ENCODE measurements at regions not wholly inside any gene's neighbourhood (a gene's known extent, or its start where the extent isn't known, plus 50 kb on each side); places are given as distances from the start of the nearest gene placed in this dataset.
A peak's percentile ranks its signal among the peaks of the same experiment; 100 is the strongest.

GRCh38 chr1:68308034-68308433 is 75.7 kb upstream of the WLS start:
- 0 out of 2 replicates have a peak, but pooled peaks cover 7% of the 10 kb centered on the region for H3K4me1 ChIP-seq (ENCODE audit: insufficient read depth, low read length)
- ChIA-PET POLR2A (ENCODE audit: unreplicated experiment) (no interaction called here), CTCF (no interaction called here)
- no TSS peak for BruUV-seq (replicated peaks)
- ATAC-seq (no peak), DNase-seq (no peak)
- H2AFZ ChIP-seq (ENCODE audit: low read length): no peak overlapping the region
- H3F3A ChIP-seq (ENCODE audit: low read length, unreplicated experiment): no peaks in the 10 kb centered on the region
- H3K79me2 ChIP-seq (ENCODE audit: low read length): no peaks in the 10 kb centered on the region
- no peak overlapping the region for H3K4me3 ChIP-seq (ENCODE audit: low read length)
- H3K9ac ChIP-seq (ENCODE audit: low read length): no peak overlapping the region
- H3K36me3 ChIP-seq (ENCODE audit: low read depth, low read length): no peaks in the 10 kb centered on the region
- no peaks in the 10 kb centered on the region for H3K27me3 ChIP-seq (ENCODE audit: low read length)
- no peak overlapping the region for H3K4me2 ChIP-seq (ENCODE audit: low read length)
- intact Hi-C loops (cut with micrococcal nuclease): no loop called here
- no peak for TF ChIP-seq EZH2 (IDR thresholded peaks at IDR 0.05; ENCODE audit: low read length, unreplicated experiment)
- no peaks in the 10 kb centered on the region for H3K9me2 ChIP-seq (replicated peaks; ENCODE audit: low read length)
- no peaks in the 10 kb centered on the region for H4K20me1 ChIP-seq (ENCODE audit: low read length)
- no peaks in the 10 kb centered on the region for H3K9me3 ChIP-seq (ENCODE audit: low read length)
- no peak overlapping the region for H3K27ac ChIP-seq (ENCODE audit: low read length)

GRCh38 chr1:68307378-68307787 is 75.1 kb upstream of the WLS start:
- peak; percentile 54 for DNase-seq
- intact Hi-C loops (cut with micrococcal nuclease): no loop called here
- H3K9me3 ChIP-seq (ENCODE audit: low read length): no peaks in the 10 kb centered on the region

GRCh38 chr1:68301471-68302001 is 69.2 kb upstream of the WLS start:
- peak; percentile 82 for DNase-seq
- no peak for TF ChIP-seq CTCF (conservative IDR thresholded peaks at IDR 0.05; ENCODE audit: low read depth, low read length)
- TF ChIP-seq EZH2phosphoT487 (IDR thresholded peaks at IDR 0.05; ENCODE audit: borderline replicate concordance, low read length): no peak
- TF ChIP-seq EZH2 (IDR thresholded peaks at IDR 0.05; ENCODE audit: low read length, unreplicated experiment): no peak
- no peak overlapping the region for H3K27ac ChIP-seq (ENCODE audit: low read length)
- H2AFZ ChIP-seq (ENCODE audit: low read length): no peak overlapping the region
- H3K79me2 ChIP-seq (ENCODE audit: low read length): no peaks in the 10 kb centered on the region
- H3K4me1 ChIP-seq (ENCODE audit: insufficient read depth, low read length): peaks cover 13% of the 10 kb centered on the region; the same call in 1 of the 2 replicates
- H3K4me3 ChIP-seq (ENCODE audit: low read length): no peak overlapping the region
- H3K9ac ChIP-seq (ENCODE audit: low read length): no peak overlapping the region
- H3K9me3 ChIP-seq (ENCODE audit: low read length): no peaks in the 10 kb centered on the region
- intact Hi-C loops (cut with micrococcal nuclease): no loop called here
- no peaks in the 10 kb centered on the region for H3F3A ChIP-seq (ENCODE audit: low read length, unreplicated experiment)
- no peaks in the 10 kb centered on the region for H4K20me1 ChIP-seq (ENCODE audit: low read length)
- no peak overlapping the region for H3K4me2 ChIP-seq (ENCODE audit: low read length)
- H3K36me3 ChIP-seq (ENCODE audit: low read depth, low read length): no peaks in the 10 kb centered on the region
- H3K27me3 ChIP-seq (ENCODE audit: low read length): no peaks in the 10 kb centered on the region
- POLR2A ChIA-PET (ENCODE audit: unreplicated experiment): no interaction called here
- CTCF ChIA-PET: no interaction called here
- peak; percentile 64 for ATAC-seq
- BruUV-seq (replicated peaks): no TSS peak
- no peaks in the 10 kb centered on the region for H3K9me2 ChIP-seq (replicated peaks; ENCODE audit: low read length)

More at GRCh38 chr1:68307378-68307787, 75.1 kb upstream of the WLS start:
- TF ChIP-seq EZH2 (IDR thresholded peaks at IDR 0.05; ENCODE audit: low read length, unreplicated experiment) (no peak), EZH2phosphoT487 (IDR thresholded peaks at IDR 0.05; ENCODE audit: borderline replicate concordance, low read length) (no peak), CTCF (conservative IDR thresholded peaks at IDR 0.05; ENCODE audit: low read depth, low read length) (no peak)
- Histone ChIP-seq H3K27me3 (ENCODE audit: low read length) (no peaks in the 10 kb centered on the region), H3F3A (ENCODE audit: low read length, unreplicated experiment) (no peaks in the 10 kb centered on the region), H3K4me1 (ENCODE audit: insufficient read depth, low read length) (0 out of 2 replicates have a peak, but pooled peaks cover 7% of the 10 kb centered on the region), H3K36me3 (ENCODE audit: low read depth, low read length) (no peaks in the 10 kb centered on the region), H3K4me3 (ENCODE audit: low read length) (no peak overlapping the region), H3K4me2 (ENCODE audit: low read length) (no peak overlapping the region), H4K20me1 (ENCODE audit: low read length) (no peaks in the 10 kb centered on the region), H3K27ac (ENCODE audit: low read length) (no peak overlapping the region), H3K9me2 (replicated peaks; ENCODE audit: low read length) (no peaks in the 10 kb centered on the region), H3K9ac (ENCODE audit: low read length) (no peak overlapping the region), H3K79me2 (ENCODE audit: low read length) (no peaks in the 10 kb centered on the region), H2AFZ (ENCODE audit: low read length) (no peak overlapping the region)
- peak; percentile 29; the same call in 1 of the 2 replicates for ATAC-seq
- no TSS peak for BruUV-seq (replicated peaks)
- ChIA-PET CTCF (no interaction called here), POLR2A (ENCODE audit: unreplicated experiment) (no interaction called here)
